A673 (cell line): ENCODE measurements at regions not wholly inside any gene's neighbourhood (a gene's known extent, or its start where the extent isn't known, plus 50 kb on each side); places are given as distances from the start of the nearest gene placed in this dataset.

Experiments used
- BruUV-seq: library from RNA; stranded (reverse); fragments of 400-500 nt; replicated peaks from 2 replicates; lab custom pipeline; 2021; lab: Mats Ljungman, UMichigan
- CTCF ChIA-PET: fragments of 300-600 bp; sonication (Branson Sonifier 250); formaldehyde crosslinking; loops from one replicate; lab custom pipeline; 2022; ENCODE audit warnings: antibody characterized with exemption; lab: Charles Lee
- POLR2A ChIA-PET: fragments of 300-600 bp; sonication (Branson Sonifier 250); formaldehyde crosslinking; loops from one replicate; lab custom pipeline; 2022; ENCODE audit warnings: antibody characterized with exemption; ENCODE audit not compliant: low non-redundant PET; lab: Charles Lee
- DNase-seq: peaks from one replicate; pipeline ENCODE4 v3.0.0-alpha.2; 2015; ENCODE audit warnings: low spot score
- H3K27ac ChIP-seq: fragments of 200-600 bp; sonication (generic); 2 replicates; pipeline ENCODE4 v1.5.1; 2016; ENCODE audit warnings: mixed run types, low read depth, mild to moderate bottlenecking, mixed read lengths, antibody characterized with exemption, low read length; ENCODE audit not compliant: poor library complexity, severe bottlenecking
- H3K27me3 ChIP-seq: fragments of 200-600 bp; sonication (generic); replicated peaks from 2 replicates; pipeline ENCODE4 v1.6.1; 2017; ENCODE audit warnings: mixed run types, low read depth, mild to moderate bottlenecking, mixed read lengths, antibody characterized with exemption, low read length; ENCODE audit not compliant: insufficient read depth, poor library complexity
- H3K36me3 ChIP-seq: fragments of 200-600 bp; sonication (generic); 2 replicates; pipeline ENCODE4 v1.6.1; 2016; ENCODE audit warnings: mixed run types, mild to moderate bottlenecking, mixed read lengths, antibody characterized with exemption, low read length; ENCODE audit not compliant: insufficient read depth, poor library complexity, severe bottlenecking
- H3K4me1 ChIP-seq: fragments of 200-600 bp; sonication (generic); 2 replicates; pipeline ENCODE4 v1.6.1; 2017; ENCODE audit warnings: mixed run types, mild to moderate bottlenecking, mixed read lengths, antibody characterized with exemption, low read length; ENCODE audit not compliant: insufficient read depth, poor library complexity, severe bottlenecking
- H3K4me3 ChIP-seq: fragments of 200-600 bp; sonication (generic); 2 replicates; pipeline ENCODE4 v1.5.1; 2016; ENCODE audit warnings: low read depth, mixed run types, mild to moderate bottlenecking, mixed read lengths, low read length; ENCODE audit not compliant: poor library complexity, severe bottlenecking
- H3K9me3 ChIP-seq: fragments of 200-600 bp; sonication (generic); 2 replicates; pipeline ENCODE4 v1.6.1; 2016; ENCODE audit warnings: mixed run types, low read depth, mild to moderate bottlenecking, mixed read lengths, antibody characterized with exemption, low read length; ENCODE audit not compliant: poor library complexity, severe bottlenecking
- EZH2 ChIP-seq: fragments of 200-600 bp; sonication (generic); IDR thresholded peaks from 2 replicates; pipeline ENCODE4 v1.6.1; 2017; ENCODE audit warnings: borderline replicate concordance, low read depth, mild to moderate bottlenecking, mixed read lengths, antibody characterized with exemption, low read length; ENCODE audit not compliant: poor library complexity, severe bottlenecking
- intact Hi-C: fragments of 100-400 bp; cut with micrococcal nuclease; formaldehyde crosslinking; loops from one replicate; pipeline ENCODE4 v1.10.0; 2022; ENCODE audit not compliant: unreplicated experiment
- TF ChIP-seq, protein P1 (sequence below): fragments of 300-800, 200-600 bp; sonication (generic); conservative IDR thresholded peaks from 2 replicates; pipeline ENCODE4 v1.5.1; 2017; ENCODE audit warnings: low read depth, mild to moderate bottlenecking, antibody characterized with exemption, low read length, moderate library complexity, mixed read lengths

DNA sequence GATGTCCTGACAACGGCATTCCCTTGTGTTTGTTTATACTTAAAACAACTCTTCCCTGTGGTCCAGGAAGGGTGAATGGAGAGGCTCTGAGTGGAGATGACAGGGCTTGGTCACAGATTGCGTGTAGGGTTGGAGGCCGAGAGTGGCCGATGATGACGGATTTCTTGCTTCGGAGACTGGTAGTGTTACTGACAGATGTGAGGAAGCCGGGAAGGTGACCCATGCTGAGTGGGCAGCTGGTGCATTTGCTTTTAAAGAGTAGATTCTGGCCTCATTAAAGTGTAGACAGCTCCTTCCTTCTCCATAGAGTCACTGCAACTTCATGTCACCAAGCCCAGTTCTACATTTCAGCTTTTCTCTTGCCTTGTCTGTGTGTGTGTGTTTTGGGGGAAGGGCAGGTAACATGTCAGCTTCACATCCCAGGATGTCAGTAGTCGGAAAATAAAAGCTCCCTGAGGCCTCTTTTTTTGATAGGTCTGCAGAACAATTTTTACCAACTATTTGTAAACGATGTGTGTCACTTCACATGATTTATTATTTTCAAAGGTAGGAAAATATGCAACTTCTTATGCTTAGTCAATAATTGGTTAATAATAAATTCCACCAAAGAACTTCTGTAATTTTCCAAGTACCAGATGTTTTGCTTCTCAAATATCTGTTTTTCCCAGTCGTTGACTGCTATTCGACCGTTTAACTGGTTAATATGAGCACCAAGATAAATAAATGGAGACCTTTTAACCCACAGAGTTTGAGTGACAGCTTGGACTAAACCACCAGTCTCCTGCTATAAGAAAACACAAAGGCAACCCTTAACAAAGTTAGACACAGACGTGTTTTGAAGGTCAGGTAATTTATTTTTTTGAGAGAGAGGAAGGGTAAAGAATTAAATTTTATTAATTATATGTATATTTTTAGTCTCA lies 436.9 kb downstream of the SLC4A3 start:
- BruUV-seq, result no TSS peak

DNA sequence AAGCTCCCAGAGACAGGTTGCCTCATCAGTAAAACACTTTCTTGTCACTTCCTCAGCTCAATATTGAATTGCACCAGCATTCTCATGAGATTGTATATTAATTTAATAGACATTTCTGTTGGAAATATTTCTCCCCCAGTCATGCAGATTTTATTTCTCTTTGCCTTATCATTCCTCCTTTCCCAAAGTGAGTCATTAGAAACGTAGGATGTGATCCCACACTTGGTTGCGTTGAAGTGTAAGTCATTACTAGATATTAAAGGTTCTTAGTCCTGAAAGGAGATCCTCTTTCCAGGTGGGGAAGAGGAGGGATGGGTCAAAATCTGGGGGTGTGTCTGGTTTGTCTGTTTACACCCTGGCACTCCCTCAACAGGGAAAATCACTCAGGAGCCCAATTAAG lies 438.2 kb downstream of the SLC4A3 start:
- no peaks in the 10 kb centered on the region for H3K9me3 ChIP-seq
- DNase-seq, result no peak
- no peaks in the 10 kb centered on the region for H3K27me3 ChIP-seq
- intact Hi-C loops, result no loop called here
- no peak overlapping the region for H3K27ac ChIP-seq
- ChIA-PET CTCF (no interaction called here), POLR2A (no interaction called here)
- TF ChIP-seq, protein P1, sequence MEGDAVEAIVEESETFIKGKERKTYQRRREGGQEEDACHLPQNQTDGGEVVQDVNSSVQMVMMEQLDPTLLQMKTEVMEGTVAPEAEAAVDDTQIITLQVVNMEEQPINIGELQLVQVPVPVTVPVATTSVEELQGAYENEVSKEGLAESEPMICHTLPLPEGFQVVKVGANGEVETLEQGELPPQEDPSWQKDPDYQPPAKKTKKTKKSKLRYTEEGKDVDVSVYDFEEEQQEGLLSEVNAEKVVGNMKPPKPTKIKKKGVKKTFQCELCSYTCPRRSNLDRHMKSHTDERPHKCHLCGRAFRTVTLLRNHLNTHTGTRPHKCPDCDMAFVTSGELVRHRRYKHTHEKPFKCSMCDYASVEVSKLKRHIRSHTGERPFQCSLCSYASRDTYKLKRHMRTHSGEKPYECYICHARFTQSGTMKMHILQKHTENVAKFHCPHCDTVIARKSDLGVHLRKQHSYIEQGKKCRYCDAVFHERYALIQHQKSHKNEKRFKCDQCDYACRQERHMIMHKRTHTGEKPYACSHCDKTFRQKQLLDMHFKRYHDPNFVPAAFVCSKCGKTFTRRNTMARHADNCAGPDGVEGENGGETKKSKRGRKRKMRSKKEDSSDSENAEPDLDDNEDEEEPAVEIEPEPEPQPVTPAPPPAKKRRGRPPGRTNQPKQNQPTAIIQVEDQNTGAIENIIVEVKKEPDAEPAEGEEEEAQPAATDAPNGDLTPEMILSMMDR, result no peak
- TF ChIP-seq EZH2, result no peak
- no peaks in the 10 kb centered on the region for H3K36me3 ChIP-seq
- no TSS peak for BruUV-seq
- H3K4me3 ChIP-seq, result no peak overlapping the region
- no peaks in the 10 kb centered on the region for H3K4me1 ChIP-seq

More for the DNA sequence above, 436.9 kb downstream of the SLC4A3 start:
- Histone ChIP-seq H3K9me3 (no peaks in the 10 kb centered on the region), H3K4me3 (no peak overlapping the region), H3K4me1 (no peaks in the 10 kb centered on the region), H3K36me3 (no peaks in the 10 kb centered on the region), H3K27ac (no peak overlapping the region), H3K27me3 (no peaks in the 10 kb centered on the region)
- no peak for DNase-seq
- ChIA-PET POLR2A (no interaction called here), CTCF (no interaction called here)
- intact Hi-C loops, result no loop called here
- TF ChIP-seq, protein P1, result no peak
- no peak for TF ChIP-seq EZH2

DNA sequence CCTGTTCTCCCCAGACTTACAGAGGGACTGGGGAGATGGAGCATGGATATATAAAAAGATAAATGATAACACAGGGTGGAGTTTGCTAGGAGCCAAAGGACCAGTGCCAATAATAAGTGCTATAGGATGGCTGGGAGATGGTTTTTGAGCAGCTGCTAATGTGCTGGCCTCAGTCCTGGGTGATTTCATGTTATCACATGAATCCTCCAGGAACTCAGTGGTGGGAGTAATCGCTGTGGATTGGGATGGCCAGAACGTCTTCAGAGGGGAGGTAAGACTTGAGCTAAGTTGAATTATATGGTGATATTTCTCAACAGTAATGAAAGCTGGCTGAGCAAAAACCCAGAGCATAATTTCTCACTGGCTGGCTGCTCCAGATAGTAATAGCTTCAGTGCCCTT lies 441.4 kb downstream of the SLC4A3 start:
- POLR2A ChIA-PET, result no interaction called here
- no TSS peak for BruUV-seq
- Histone ChIP-seq H3K27me3 (no peaks in the 10 kb centered on the region), H3K4me1 (no peaks in the 10 kb centered on the region), H3K9me3 (no peaks in the 10 kb centered on the region), H3K4me3 (no peak overlapping the region), H3K36me3 (no peaks in the 10 kb centered on the region), H3K27ac (no peak overlapping the region)
- intact Hi-C loops, result no loop called here
- no peak for DNase-seq
- TF ChIP-seq EZH2, result no peak
- TF ChIP-seq, protein P1, result no peak
- CTCF ChIA-PET, result no interaction called here
